Liver (tissue), 8 donors: ENCODE measurements at regions not wholly inside any gene's neighbourhood (a gene's known extent, or its start where the extent isn't known, plus 50 kb on each side); places are given as distances from the start of the nearest gene placed in this dataset.
"Not testable (repeated sequence)": the region's sequence is repeated elsewhere in the genome, so short reads cannot be mapped to it uniquely, and the experiment has no call there.

Experiments
- DNase-seq: peaks from one replicate; pipeline ENCODE4 v3.0.0-alpha.2; 2017; ENCODE audit warnings: low spot score
- H3K27ac ChIP-seq, 2 donors: one replicate each; pipeline ENCODE4 v1.7.0; 2013; ENCODE audit warnings: inconsistent platforms in 2 of 2, low read length in 2 of 2, control low read depth in 1 of 2, low read depth in 1 of 2, mild to moderate bottlenecking in 1 of 2
- H3K27me3 ChIP-seq, 4 donors: one replicate each; pipeline versions ENCODE4 v1.6.1 to v1.7.0; 2013; ENCODE audit warnings: low read length in 3 of 4, inconsistent platforms in 1 of 4, mild to moderate bottlenecking in 1 of 4, moderate library complexity in 1 of 4; ENCODE audit not compliant: control insufficient read depth in 4 of 4, insufficient read depth in 4 of 4
- H3K36me3 ChIP-seq, 4 donors: one replicate each; pipeline versions ENCODE4 v1.6.1 to v1.7.0; 2013; ENCODE audit warnings: low read length in 3 of 4, mild to moderate bottlenecking in 3 of 4, low read depth in 1 of 4, moderate library complexity in 1 of 4; ENCODE audit not compliant: control insufficient read depth in 4 of 4, insufficient read depth in 3 of 4
- H3K4me1 ChIP-seq, 4 donors: one replicate each; pipeline versions ENCODE4 v1.6.1 to v1.7.0; 2013; ENCODE audit warnings: low read length in 3 of 4, mild to moderate bottlenecking in 3 of 4, moderate library complexity in 1 of 4; ENCODE audit not compliant: control insufficient read depth in 4 of 4, insufficient read depth in 4 of 4
- H3K4me3 ChIP-seq, 3 donors: one replicate each; pipeline versions ENCODE4 v1.6.1 to v1.7.0; 2013; ENCODE audit warnings: low read length in 3 of 3, control low read depth in 1 of 3, low read depth in 1 of 3, mild to moderate bottlenecking in 1 of 3
- H3K9ac ChIP-seq, 2 donors: one replicate each; pipeline ENCODE4 v1.7.0; 2013; ENCODE audit warnings: low read length in 2 of 2, mild to moderate bottlenecking in 2 of 2, moderate library complexity in 2 of 2, control low read depth in 1 of 2, low read depth in 1 of 2
- H3K9me3 ChIP-seq, 4 donors: one replicate each; pipeline versions ENCODE4 v1.6.1 to v1.7.0; 2013; ENCODE audit warnings: low read length in 3 of 4; ENCODE audit not compliant: control insufficient read depth in 4 of 4
- CTCF ChIP-seq: fragments of 150-350 bp; IDR thresholded peaks from 2 replicates; pipeline ENCODE4 v1.5.1; 2017; ENCODE audit warnings: improper control_type of control experiment, low read depth, low read length; ENCODE audit not compliant: missing input control
- EGR1 ChIP-seq, 2 donors: IDR thresholded peaks; 2 replicates each; pipeline ENCODE4 v1.6.1; 2016 to 2018; ENCODE audit warnings: antibody characterized with exemption in 2 of 2, low read depth in 2 of 2
- FOXA2 ChIP-seq: IDR thresholded peaks from 2 replicates; pipeline ENCODE4 v1.6.1; 2016; ENCODE audit warnings: antibody characterized with exemption
- HNF4A ChIP-seq, 2 donors: conservative IDR thresholded peaks; 2 replicates each; pipeline ENCODE4 v1.6.1; 2016; ENCODE audit warnings: antibody characterized with exemption in 2 of 2, mild to moderate bottlenecking in 2 of 2
- HNF4G ChIP-seq: IDR thresholded peaks from 2 replicates; pipeline ENCODE4 v1.6.1; 2016; ENCODE audit warnings: antibody characterized with exemption
- NR2F2 ChIP-seq: IDR thresholded peaks from 2 replicates; pipeline ENCODE4 v1.6.1; 2016; ENCODE audit warnings: antibody characterized with exemption
- SP1 ChIP-seq: IDR thresholded peaks from 2 replicates; pipeline ENCODE4 v1.6.1; 2018; ENCODE audit warnings: antibody characterized with exemption, mild to moderate bottlenecking
- YY1 ChIP-seq: IDR thresholded peaks from 2 replicates; pipeline ENCODE4 v1.6.1; 2016; ENCODE audit warnings: antibody characterized with exemption, mild to moderate bottlenecking
- WGBS: extraction: QIAGEN DNeasy Blood & Tissue Kit; methylation state at CpG from one replicate; pipeline ENCODE4 v1.1.7; 2013; 5-methylcytosine and 5-hydroxymethylcytosine counted together
- TF ChIP-seq, protein P1 (sequence below): IDR thresholded peaks from 2 replicates; pipeline ENCODE4 v1.6.1; 2016; ENCODE audit warnings: antibody characterized with exemption, mild to moderate bottlenecking
- donor health status: healthy.
- donor health status: healthy.
- donor health status: healthy.
- donor health status: healthy.
- donor health status: healthy.

GRCh38 chr15:24108349-24108748 lies 421.2 kb upstream of the NDN start:
- not testable (repeated sequence) for H3K4me1 ChIP-seq, H3K4me3 ChIP-seq, H3K9ac ChIP-seq, H3K36me3 ChIP-seq, H3K9me3 ChIP-seq, H3K27ac ChIP-seq, H3K27me3 ChIP-seq, DNase-seq
- WGBS: 52% methylated on average over 3 of the region's 3 CpGs

DNA sequence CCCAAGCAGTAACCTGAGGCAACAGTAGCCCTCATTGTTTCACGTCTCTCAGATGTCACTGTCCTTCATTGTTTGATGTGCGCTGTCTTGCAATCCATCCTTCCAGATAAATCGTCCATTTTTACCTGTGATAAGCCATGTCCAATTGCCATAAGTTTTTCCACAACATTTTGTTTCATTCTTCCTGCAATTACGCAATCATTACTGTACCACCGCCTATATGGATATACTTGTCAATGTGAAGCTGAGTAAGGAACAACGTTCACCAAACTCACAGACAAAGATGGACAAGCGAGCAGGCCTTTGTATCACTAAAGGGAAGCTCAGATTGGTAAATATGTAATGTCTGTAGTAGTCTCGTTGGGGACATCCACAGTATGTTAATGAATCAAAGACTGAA lies 452.5 kb upstream of the NDN start:
- not testable (repeated sequence) for DNase-seq, H3K27me3 ChIP-seq, H3K36me3 ChIP-seq, H3K27ac ChIP-seq, H3K4me3 ChIP-seq, H3K4me1 ChIP-seq, H3K9me3 ChIP-seq, H3K9ac ChIP-seq
- WGBS: 77% methylated on average over 8 of the region's 8 CpGs

DNA sequence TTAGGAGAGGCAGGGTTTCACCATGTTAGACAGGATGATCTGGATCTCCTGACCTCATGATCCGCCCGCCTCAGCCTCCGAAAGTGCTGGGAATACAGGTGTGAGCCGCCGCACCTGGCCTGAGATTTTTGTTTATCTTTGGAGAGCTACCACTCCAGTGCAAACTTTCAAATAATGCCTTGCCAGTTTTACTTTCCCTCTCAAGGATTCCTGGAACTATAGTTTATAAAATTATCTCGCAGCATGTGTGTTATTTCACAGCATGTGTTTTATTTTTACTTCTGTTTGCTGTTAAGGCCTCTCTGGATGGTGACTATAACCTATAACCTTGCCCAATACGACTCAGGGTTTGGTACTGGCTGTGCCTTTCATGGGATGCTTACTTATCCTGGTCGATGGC lies 458.0 kb upstream of the NDN start:
- not testable (repeated sequence) for H3K27ac ChIP-seq, H3K4me1 ChIP-seq, H3K36me3 ChIP-seq, H3K4me3 ChIP-seq, H3K9ac ChIP-seq, H3K9me3 ChIP-seq, H3K27me3 ChIP-seq, DNase-seq
- WGBS: 75% methylated on average over 8 of the region's 8 CpGs

DNA sequence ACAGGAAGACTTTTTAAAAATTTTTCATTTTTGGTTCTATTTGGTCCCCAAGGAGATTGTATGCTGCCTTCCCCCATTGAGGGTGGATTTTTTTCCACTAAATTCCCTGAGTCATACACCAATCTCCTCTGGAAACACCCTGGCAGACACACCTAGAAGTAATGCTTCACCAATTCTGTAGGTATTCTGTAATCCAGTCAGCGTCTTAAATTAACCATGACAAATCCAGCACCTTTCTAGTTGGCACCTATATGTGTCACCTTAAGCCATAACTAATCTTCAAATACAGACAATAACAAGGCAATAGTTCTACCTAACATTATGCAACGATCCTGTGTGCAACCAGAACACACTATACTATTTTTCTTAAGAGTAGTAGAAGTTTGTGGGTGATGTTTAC lies 459.1 kb upstream of the NDN start:
- no peaks in the 10 kb centered on the region for H3K9me3 ChIP-seq
- WGBS: 52% methylated on average over 2 of the region's 2 CpGs
- no peak overlapping the region for H3K9ac ChIP-seq
- H3K4me3 ChIP-seq: no peak overlapping the region
- no peak overlapping the region for H3K27ac ChIP-seq
- no peak for TF ChIP-seq NR2F2
- TF ChIP-seq EGR1 (IDR thresholded peaks at IDR 0.05; ENCODE audit: low read depth in 2 of 2): no peak
- TF ChIP-seq HNF4G: no peak
- no peak for TF ChIP-seq SP1
- no peak for TF ChIP-seq CTCF
- TF ChIP-seq, protein P1, sequence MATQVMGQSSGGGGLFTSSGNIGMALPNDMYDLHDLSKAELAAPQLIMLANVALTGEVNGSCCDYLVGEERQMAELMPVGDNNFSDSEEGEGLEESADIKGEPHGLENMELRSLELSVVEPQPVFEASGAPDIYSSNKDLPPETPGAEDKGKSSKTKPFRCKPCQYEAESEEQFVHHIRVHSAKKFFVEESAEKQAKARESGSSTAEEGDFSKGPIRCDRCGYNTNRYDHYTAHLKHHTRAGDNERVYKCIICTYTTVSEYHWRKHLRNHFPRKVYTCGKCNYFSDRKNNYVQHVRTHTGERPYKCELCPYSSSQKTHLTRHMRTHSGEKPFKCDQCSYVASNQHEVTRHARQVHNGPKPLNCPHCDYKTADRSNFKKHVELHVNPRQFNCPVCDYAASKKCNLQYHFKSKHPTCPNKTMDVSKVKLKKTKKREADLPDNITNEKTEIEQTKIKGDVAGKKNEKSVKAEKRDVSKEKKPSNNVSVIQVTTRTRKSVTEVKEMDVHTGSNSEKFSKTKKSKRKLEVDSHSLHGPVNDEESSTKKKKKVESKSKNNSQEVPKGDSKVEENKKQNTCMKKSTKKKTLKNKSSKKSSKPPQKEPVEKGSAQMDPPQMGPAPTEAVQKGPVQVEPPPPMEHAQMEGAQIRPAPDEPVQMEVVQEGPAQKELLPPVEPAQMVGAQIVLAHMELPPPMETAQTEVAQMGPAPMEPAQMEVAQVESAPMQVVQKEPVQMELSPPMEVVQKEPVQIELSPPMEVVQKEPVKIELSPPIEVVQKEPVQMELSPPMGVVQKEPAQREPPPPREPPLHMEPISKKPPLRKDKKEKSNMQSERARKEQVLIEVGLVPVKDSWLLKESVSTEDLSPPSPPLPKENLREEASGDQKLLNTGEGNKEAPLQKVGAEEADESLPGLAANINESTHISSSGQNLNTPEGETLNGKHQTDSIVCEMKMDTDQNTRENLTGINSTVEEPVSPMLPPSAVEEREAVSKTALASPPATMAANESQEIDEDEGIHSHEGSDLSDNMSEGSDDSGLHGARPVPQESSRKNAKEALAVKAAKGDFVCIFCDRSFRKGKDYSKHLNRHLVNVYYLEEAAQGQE: no peak
- TF ChIP-seq HNF4A (conservative IDR thresholded peaks at IDR 0.05): no peak
- TF ChIP-seq YY1: no peak
- no peak for TF ChIP-seq FOXA2
- no peak for DNase-seq
- H3K4me1 ChIP-seq: no peaks in the 10 kb centered on the region
- H3K27me3 ChIP-seq: no peaks in the 10 kb centered on the region
- no peaks in the 10 kb centered on the region for H3K36me3 ChIP-seq
